Keratinocyte (primary cell): ENCODE measurements at regions not wholly inside any gene's neighbourhood (a gene's known extent, or its start where the extent isn't known, plus 50 kb on each side); places are given as distances from the start of the nearest gene placed in this dataset.

Experiments
- EZH2 ChIP-seq: IDR thresholded peaks from one replicate; pipeline ENCODE4 v1.6.1; 2012; ENCODE audit warnings: inconsistent platforms, mild to moderate bottlenecking, low read length, moderate library complexity
- TF ChIP-seq, protein P1 (sequence below), 3 experiments: IDR thresholded peaks in 1 of 3; conservative IDR thresholded peaks in 1 of 3; optimal IDR thresholded peaks in 1 of 3; 2 replicates in 2 of 3; 3 replicates in 1 of 3; pipeline versions ENCODE3 to v1.5.1; 2011; ENCODE audit warnings: low read length in 3 of 3, mild to moderate bottlenecking in 3 of 3, moderate library complexity in 2 of 3, control low read depth in 1 of 3, inconsistent platforms in 1 of 3; ENCODE audit not compliant: insufficient read depth in 2 of 3; ENCODE audit errors: extremely low read depth in 1 of 3

DNA sequence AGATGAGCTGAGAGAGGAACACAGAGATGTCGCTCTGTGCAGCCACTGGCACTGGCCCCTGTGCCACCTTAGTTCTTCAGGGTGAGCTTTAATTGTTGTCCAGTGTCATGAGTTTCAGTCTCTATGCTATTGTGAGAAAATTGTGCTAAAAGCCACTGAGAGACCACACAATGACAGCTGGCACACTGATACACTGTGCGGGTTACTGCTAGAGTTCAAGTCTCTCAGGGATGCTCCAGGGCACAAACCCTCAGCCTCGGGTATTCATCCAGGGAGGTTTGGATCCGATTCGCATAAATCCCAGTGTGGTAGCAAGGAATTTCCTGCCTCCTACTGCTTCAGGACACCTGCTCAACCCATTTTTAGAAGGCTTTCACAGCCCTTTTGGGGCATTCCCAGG, 68.1 kb upstream of the EDNRB start:
- TF ChIP-seq, protein P1, sequence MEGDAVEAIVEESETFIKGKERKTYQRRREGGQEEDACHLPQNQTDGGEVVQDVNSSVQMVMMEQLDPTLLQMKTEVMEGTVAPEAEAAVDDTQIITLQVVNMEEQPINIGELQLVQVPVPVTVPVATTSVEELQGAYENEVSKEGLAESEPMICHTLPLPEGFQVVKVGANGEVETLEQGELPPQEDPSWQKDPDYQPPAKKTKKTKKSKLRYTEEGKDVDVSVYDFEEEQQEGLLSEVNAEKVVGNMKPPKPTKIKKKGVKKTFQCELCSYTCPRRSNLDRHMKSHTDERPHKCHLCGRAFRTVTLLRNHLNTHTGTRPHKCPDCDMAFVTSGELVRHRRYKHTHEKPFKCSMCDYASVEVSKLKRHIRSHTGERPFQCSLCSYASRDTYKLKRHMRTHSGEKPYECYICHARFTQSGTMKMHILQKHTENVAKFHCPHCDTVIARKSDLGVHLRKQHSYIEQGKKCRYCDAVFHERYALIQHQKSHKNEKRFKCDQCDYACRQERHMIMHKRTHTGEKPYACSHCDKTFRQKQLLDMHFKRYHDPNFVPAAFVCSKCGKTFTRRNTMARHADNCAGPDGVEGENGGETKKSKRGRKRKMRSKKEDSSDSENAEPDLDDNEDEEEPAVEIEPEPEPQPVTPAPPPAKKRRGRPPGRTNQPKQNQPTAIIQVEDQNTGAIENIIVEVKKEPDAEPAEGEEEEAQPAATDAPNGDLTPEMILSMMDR (optimal IDR thresholded peaks at IDR 0.05 in 1 of 3, IDR thresholded peaks at IDR 0.05 in 1 of 3, conservative IDR thresholded peaks at IDR 0.05 in 1 of 3; ENCODE audit: extremely low read depth in 1 of 3, insufficient read depth in 2 of 3, low read length in 3 of 3) = no peak
- TF ChIP-seq EZH2 = no peak
